H1 (cell line): ENCODE measurements at regions not wholly inside any gene's neighbourhood (a gene's known extent, or its start where the extent isn't known, plus 50 kb on each side); places are given as distances from the start of the nearest gene placed in this dataset.

Source experiments
- CTCF ChIA-PET: fragments of 300-600 bp; sonication (Branson Sonifier 250); formaldehyde crosslinking; loops from one replicate; lab custom pipeline; 2021; ENCODE audit not compliant: partially characterized antibody; lab: Charles Lee
- POLR2A ChIA-PET: fragments of 300-600 bp; sonication (Branson Sonifier 250); formaldehyde crosslinking; loops from one replicate; lab custom pipeline; 2021; ENCODE audit warnings: inconsistent platforms; ENCODE audit not compliant: partially characterized antibody; lab: Charles Lee
- DNase-seq, 2 experiments: peaks; one replicate each; pipeline versions ENCODE4 v3.0.0 to v3.0.0-alpha.2; 2010 to 2022; ENCODE audit warnings: low spot score in 2 of 2, low read depth in 1 of 2, mixed read lengths in 1 of 2
- FAIRE-seq: peaks from 2 replicates; lab custom pipeline; 2011; peaks lifted over from hg19 to GRCh38; lab: Jason Lieb, UNC
- H2AFZ ChIP-seq: 2 replicates; pipeline ENCODE4 v1.8.1; 2012; ENCODE audit warnings: low read length, inconsistent platforms
- H2AK5ac ChIP-seq: 2 replicates; pipeline ENCODE4 v1.6.1; 2013; ENCODE audit warnings: low read depth, low read length
- H2BK120ac ChIP-seq: replicated peaks from 2 replicates; pipeline ENCODE3; 2013; ENCODE audit warnings: low read depth, low read length, inconsistent platforms
- H2BK12ac ChIP-seq: 2 replicates; pipeline ENCODE4 v1.6.1; 2013; ENCODE audit warnings: low read depth, low read length
- H2BK15ac ChIP-seq: 2 replicates; pipeline ENCODE4 v1.6.1; 2013; ENCODE audit warnings: low read length
- H2BK20ac ChIP-seq: 2 replicates; pipeline ENCODE4 v1.6.1; 2013; ENCODE audit warnings: low read length
- H2BK5ac ChIP-seq: 2 replicates; pipeline ENCODE4 v1.6.1; 2013; ENCODE audit warnings: low read depth, low read length
- H3K14ac ChIP-seq: 2 replicates; pipeline ENCODE4 v1.6.1; 2013; ENCODE audit warnings: inconsistent platforms; ENCODE audit not compliant: insufficient read length
- H3K18ac ChIP-seq: 2 replicates; pipeline ENCODE4 v1.6.1; 2013; ENCODE audit warnings: low read length; ENCODE audit errors: extremely low read depth
- H3K23ac ChIP-seq: 2 replicates; pipeline ENCODE4 v1.6.1; 2013; ENCODE audit warnings: inconsistent platforms; ENCODE audit not compliant: insufficient read length
- H3K23me2 ChIP-seq: 2 replicates; pipeline ENCODE4 v1.6.1; 2013; ENCODE audit warnings: low read depth, low read length
- H3K27ac ChIP-seq: 2 replicates; pipeline ENCODE4 v1.6.1; 2011; ENCODE audit warnings: low read depth, low read length, inconsistent platforms
- H3K27me3 ChIP-seq, 4 experiments: replicated peaks in 1 of 4; 1 replicate in 1 of 4; 2 replicates in 3 of 4; pipeline versions ENCODE4 v1.6.1 to v1.8.1; 2011 to 2013; ENCODE audit warnings: low read length in 3 of 4, mild to moderate bottlenecking in 3 of 4, inconsistent platforms in 2 of 4, mixed read lengths in 2 of 4, moderate library complexity in 1 of 4; ENCODE audit not compliant: control insufficient read depth in 3 of 4, insufficient read depth in 3 of 4; ENCODE audit errors: extremely low read depth in 1 of 4
- H3K36me3 ChIP-seq, 4 experiments: 2 replicates each; pipeline versions ENCODE4 v1.6.1 to v1.8.1; 2011 to 2013; ENCODE audit warnings: mild to moderate bottlenecking in 4 of 4, low read length in 3 of 4, moderate library complexity in 2 of 4, control low read depth in 1 of 4, inconsistent platforms in 1 of 4; ENCODE audit not compliant: insufficient read depth in 4 of 4, control insufficient read depth in 2 of 4
- H3K4ac ChIP-seq: replicated peaks from 2 replicates; pipeline ENCODE3; 2013; ENCODE audit warnings: low read length, low read depth, mixed read lengths, inconsistent platforms; ENCODE audit not compliant: insufficient read length
- H3K4me1 ChIP-seq, 4 experiments: replicated peaks in 1 of 4; 1 replicate in 1 of 4; 2 replicates in 3 of 4; pipeline versions ENCODE4 v1.6.1 to v1.8.1; 2011 to 2013; ENCODE audit warnings: low read length in 3 of 4, inconsistent platforms in 2 of 4, mixed read lengths in 1 of 4; ENCODE audit not compliant: insufficient read depth in 4 of 4, control insufficient read depth in 3 of 4
- H3K4me2 ChIP-seq, 2 experiments: 2 replicates each; pipeline versions ENCODE4 v1.6.1 to v1.8.1; 2011 to 2013; ENCODE audit warnings: low read depth in 2 of 2, low read length in 2 of 2, control low read depth in 1 of 2, inconsistent platforms in 1 of 2, mild to moderate bottlenecking in 1 of 2; ENCODE audit not compliant: insufficient read depth in 1 of 2
- H3K4me3 ChIP-seq, 4 experiments: fragments of 200-600, 300-600 bp in 1 of 4; sonication (generic), shearing (Covaris generic), sonication (Bioruptor Twin) in 1 of 4; 2 replicates each; pipeline versions ENCODE4 v1.5.1 to v1.8.1; 2011 to 2016; ENCODE audit warnings: low read length in 4 of 4, low read depth in 3 of 4, control low read depth in 2 of 4, inconsistent platforms in 2 of 4, mild to moderate bottlenecking in 2 of 4, mixed read lengths in 1 of 4, moderate library complexity in 1 of 4; ENCODE audit not compliant: insufficient read depth in 2 of 4; ENCODE audit errors: extremely low read depth in 1 of 4
- H3K56ac ChIP-seq: replicated peaks from 2 replicates; pipeline ENCODE3; 2013; ENCODE audit warnings: low read depth, mild to moderate bottlenecking, mixed read lengths, low read length, inconsistent platforms; ENCODE audit not compliant: insufficient read length
- H3K79me1 ChIP-seq: 2 replicates; pipeline ENCODE4 v1.6.1; 2013; ENCODE audit warnings: low read depth, low read length, control low read depth
- H3K79me2 ChIP-seq, 2 experiments: 2 replicates each; pipeline versions ENCODE4 v1.6.1 to v1.8.1; 2012 to 2013; ENCODE audit warnings: low read length in 2 of 2, mild to moderate bottlenecking in 2 of 2, inconsistent platforms in 1 of 2; ENCODE audit not compliant: insufficient read depth in 2 of 2, control insufficient read depth in 1 of 2
- H3K9ac ChIP-seq, 4 experiments: replicated peaks in 1 of 4; 1 replicate in 1 of 4; 2 replicates in 3 of 4; pipeline versions ENCODE4 v1.6.1 to v1.8.1; 2011 to 2013; ENCODE audit warnings: low read depth in 3 of 4, low read length in 3 of 4, control low read depth in 2 of 4, mild to moderate bottlenecking in 2 of 4, moderate library complexity in 2 of 4, inconsistent platforms in 1 of 4; ENCODE audit errors: extremely low read depth in 1 of 4
- H3K9me3 ChIP-seq, 2 experiments: 2 replicates each; pipeline versions ENCODE4 v1.6.1 to v1.8.1; 2012 to 2013; ENCODE audit warnings: mild to moderate bottlenecking in 2 of 2, moderate library complexity in 2 of 2, control low read depth in 1 of 2, inconsistent platforms in 1 of 2, low read depth in 1 of 2, low read length in 1 of 2, mixed read lengths in 1 of 2; ENCODE audit not compliant: insufficient read depth in 2 of 2
- H4K20me1 ChIP-seq, 2 experiments: replicated peaks in 1 of 2; 2 replicates each; pipeline versions ENCODE3 to v1.8.1; 2011 to 2013; ENCODE audit warnings: inconsistent platforms in 2 of 2, low read length in 2 of 2, mild to moderate bottlenecking in 1 of 2; ENCODE audit not compliant: insufficient read depth in 2 of 2, control insufficient read depth in 1 of 2
- H4K5ac ChIP-seq: 2 replicates; pipeline ENCODE4 v1.6.1; 2013; ENCODE audit warnings: low read length, low read depth, mixed read lengths, inconsistent platforms; ENCODE audit not compliant: insufficient read length
- H4K8ac ChIP-seq: 2 replicates; pipeline ENCODE4 v1.8.0; 2013; ENCODE audit warnings: mild to moderate bottlenecking, moderate library complexity, low read length, inconsistent platforms; ENCODE audit not compliant: insufficient read depth; ENCODE audit errors: extremely low read depth
- H4K91ac ChIP-seq: replicated peaks from 2 replicates; pipeline ENCODE3; 2013; ENCODE audit warnings: low read length, mixed read lengths, inconsistent platforms; ENCODE audit not compliant: insufficient read length
- FOSL1 ChIP-seq: IDR thresholded peaks from 2 replicates; pipeline ENCODE4 v1.6.1; 2011; ENCODE audit warnings: mild to moderate bottlenecking, low read depth, low read length, moderate library complexity; ENCODE audit not compliant: insufficient read depth
- NANOG ChIP-seq: IDR thresholded peaks from 2 replicates; pipeline ENCODE4 v1.6.1; 2011; ENCODE audit warnings: low read length, low read depth, mild to moderate bottlenecking, inconsistent platforms; ENCODE audit not compliant: insufficient read depth, poor library complexity, severe bottlenecking
- SIN3A ChIP-seq, 2 experiments: IDR thresholded peaks in 1 of 2; conservative IDR thresholded peaks in 1 of 2; 2 replicates each; pipeline ENCODE4 v1.6.1; 2011 to 2012; ENCODE audit warnings: low read length in 2 of 2, improper control_type of control experiment in 1 of 2, low read depth in 1 of 2, mild to moderate bottlenecking in 1 of 2
- ZNF274 ChIP-seq: IDR thresholded peaks from 2 replicates; pipeline ENCODE4 v1.7.0; 2012; ENCODE audit warnings: low read length, borderline replicate concordance; ENCODE audit errors: extremely low read depth
- WGBS, 2 experiments: shearing (Covaris generic) in 1 of 2; methylation state at CpG; one replicate each; pipeline versions ENCODE4 v1.1.6 to v1.1.7; 2013 to 2015; ENCODE audit warnings: low lambda C conversion rate in 2 of 2, mixed read lengths in 2 of 2, inconsistent platforms in 1 of 2, low coverage in 1 of 2, missing lambda C conversion rate in 1 of 2; ENCODE audit not compliant: insufficient replicate concordance in 2 of 2, insufficient coverage in 1 of 2, insufficient read length in 1 of 2; ENCODE audit errors: extremely low coverage in 1 of 2, missing lambda C conversion rate in 1 of 2; 5-methylcytosine and 5-hydroxymethylcytosine counted together
- TF ChIP-seq, protein P1 (sequence below): IDR thresholded peaks from 2 replicates; pipeline ENCODE4 v1.6.1; 2012; ENCODE audit warnings: low read length, inconsistent platforms

DNA sequence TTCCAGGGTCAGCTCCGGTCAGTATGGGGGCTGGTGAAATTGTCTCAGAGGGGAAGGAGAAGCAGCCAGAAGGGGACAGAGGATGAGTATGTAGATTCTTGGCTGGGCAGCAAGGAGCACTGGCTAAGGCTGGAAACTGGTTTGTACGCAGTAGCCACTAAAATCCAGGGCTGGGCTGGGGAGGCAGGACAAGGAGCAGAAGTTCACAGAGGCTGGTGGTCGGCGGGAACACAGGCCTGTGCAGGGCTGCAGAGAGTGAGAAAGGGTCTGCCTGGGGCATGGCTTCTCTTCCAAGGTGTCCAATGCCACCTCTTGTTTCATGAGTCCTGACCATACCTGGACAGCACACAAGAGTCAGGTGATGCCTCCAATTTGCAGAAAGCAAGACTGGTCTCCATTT is 94.4 kb upstream of the HDAC4 start:
- ChIA-PET CTCF (no interaction called here), POLR2A (no interaction called here)
- H3K14ac ChIP-seq = no peak overlapping the region
- no peak overlapping the region for H2BK120ac ChIP-seq
- H3K4ac ChIP-seq = no peak overlapping the region
- H3K27ac ChIP-seq = no peak overlapping the region
- H3K9ac ChIP-seq = no peak overlapping the region
- H3K4me3 ChIP-seq = no peak overlapping the region
- H3K18ac ChIP-seq = no peak overlapping the region
- H3K56ac ChIP-seq = no peak overlapping the region
- H3K9me3 ChIP-seq = peaks cover 0 to 6% of the 10 kb centered on the region in 2 experiments; a peak in 1 of 4 replicates
- no peak overlapping the region for H4K8ac ChIP-seq
- H3K4me2 ChIP-seq = no peak overlapping the region
- H3K23me2 ChIP-seq = peaks cover 1% of the 10 kb centered on the region; the same call in 1 of the 2 replicates
- FAIRE-seq (no peak), DNase-seq (no peak)
- no peaks in the 10 kb centered on the region for H3K36me3 ChIP-seq
- H4K5ac ChIP-seq = no peak overlapping the region
- no peaks in the 10 kb centered on the region for H3K79me2 ChIP-seq
- no peak overlapping the region for H2BK20ac ChIP-seq
- no peak overlapping the region for H2BK15ac ChIP-seq
- 97% methylated on average over 4 of the region's 4 CpGs; no CpG with 5 or more reads in 1 of the 2 experiments for WGBS, 2 experiments
- H3K23ac ChIP-seq = no peak overlapping the region
- no peaks in the 10 kb centered on the region for H3K79me1 ChIP-seq
- H3K4me1 ChIP-seq = no peaks in the 10 kb centered on the region
- H2BK5ac ChIP-seq = no peak overlapping the region
- no peak overlapping the region for H4K91ac ChIP-seq
- no peak overlapping the region for H2AK5ac ChIP-seq
- H2BK12ac ChIP-seq = no peak overlapping the region
- no peak overlapping the region for H2AFZ ChIP-seq
- no peaks in the 10 kb centered on the region for H3K27me3 ChIP-seq
- no peaks in the 10 kb centered on the region for H4K20me1 ChIP-seq
- no peak for TF ChIP-seq FOSL1
- TF ChIP-seq NANOG = no peak
- no peak for TF ChIP-seq SIN3A (conservative IDR thresholded peaks at IDR 0.05 in 1 of 2, IDR thresholded peaks at IDR 0.05 in 1 of 2; ENCODE audit: low read depth in 1 of 2, low read length in 2 of 2)
- no peak for TF ChIP-seq ZNF274
- TF ChIP-seq, protein P1, sequence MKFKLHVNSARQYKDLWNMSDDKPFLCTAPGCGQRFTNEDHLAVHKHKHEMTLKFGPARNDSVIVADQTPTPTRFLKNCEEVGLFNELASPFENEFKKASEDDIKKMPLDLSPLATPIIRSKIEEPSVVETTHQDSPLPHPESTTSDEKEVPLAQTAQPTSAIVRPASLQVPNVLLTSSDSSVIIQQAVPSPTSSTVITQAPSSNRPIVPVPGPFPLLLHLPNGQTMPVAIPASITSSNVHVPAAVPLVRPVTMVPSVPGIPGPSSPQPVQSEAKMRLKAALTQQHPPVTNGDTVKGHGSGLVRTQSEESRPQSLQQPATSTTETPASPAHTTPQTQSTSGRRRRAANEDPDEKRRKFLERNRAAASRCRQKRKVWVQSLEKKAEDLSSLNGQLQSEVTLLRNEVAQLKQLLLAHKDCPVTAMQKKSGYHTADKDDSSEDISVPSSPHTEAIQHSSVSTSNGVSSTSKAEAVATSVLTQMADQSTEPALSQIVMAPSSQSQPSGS = no peak
